AG04450 (cell line): ENCODE measurements at regions not wholly inside any gene's neighbourhood (a gene's known extent, or its start where the extent isn't known, plus 50 kb on each side); places are given as distances from the start of the nearest gene placed in this dataset.

Experiments
- CTCF ChIA-PET: fragments of 300-600, 350-600 bp; formaldehyde crosslinking; extraction: SDS; loops from one replicate; lab custom pipeline; 2022; ENCODE audit warnings: antibody characterized with exemption, inconsistent platforms; lab: Charles Lee
- POLR2A ChIA-PET: fragments of 350-600 bp; formaldehyde crosslinking; extraction: SDS; loops from one replicate; lab custom pipeline; 2021; ENCODE audit warnings: antibody characterized with exemption, inconsistent platforms; lab: Yijun Ruan, JAX
- DNase-seq: peaks from one replicate; pipeline ENCODE4 v3.0.0-alpha.2; 2011; ENCODE audit warnings: low read depth, low spot score
- H3K27ac ChIP-seq: one replicate; pipeline ENCODE4 v1.5.1; 2012; ENCODE audit warnings: low read depth, low read length, control low read depth
- H3K27me3 ChIP-seq: one replicate; pipeline ENCODE4 v1.6.0; 2012; ENCODE audit warnings: low read length; ENCODE audit not compliant: control insufficient read depth, insufficient read depth
- H3K4me3 ChIP-seq: 2 replicates; pipeline ENCODE4 v1.5.1; 2011; ENCODE audit warnings: mild to moderate bottlenecking, low read depth, low read length, control low read depth
- H3K9me3 ChIP-seq: 2 replicates; pipeline ENCODE4 v1.5.1; 2012; ENCODE audit warnings: low read length; ENCODE audit not compliant: control insufficient read depth, insufficient read depth
- TF ChIP-seq, protein P1 (sequence below): IDR thresholded peaks from 2 replicates; pipeline ENCODE4 v1.5.1; 2011; ENCODE audit warnings: low read depth, low read length, control low read depth, inconsistent platforms

DNA sequence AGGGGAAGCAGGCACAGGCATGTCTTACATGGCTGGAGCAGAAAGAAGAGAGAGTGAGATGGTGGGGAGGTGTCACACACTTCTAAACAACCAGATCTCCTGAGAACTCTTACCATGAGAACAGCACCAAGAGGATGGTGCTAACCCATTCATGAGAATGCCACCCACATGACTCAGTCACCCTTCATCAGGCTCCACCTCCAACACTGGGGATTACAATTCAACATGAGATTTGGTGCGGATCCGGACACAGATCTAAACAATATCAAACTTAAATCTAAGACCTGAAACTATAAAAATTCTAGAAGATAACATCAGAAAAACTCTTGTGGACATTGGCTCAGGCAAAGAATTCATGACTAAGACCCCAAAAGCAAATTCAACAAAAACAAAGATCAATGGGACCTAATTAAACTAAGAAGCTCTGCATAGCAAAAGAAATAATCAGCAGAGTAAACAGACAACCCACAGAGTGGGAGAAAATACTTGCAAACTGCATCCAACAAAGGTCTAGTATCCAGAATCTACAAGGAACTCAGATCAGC, 65.4 kb downstream of the SPATA31C2 start:
- no peak overlapping the region for H3K4me3 ChIP-seq
- CTCF ChIA-PET = no interaction called here
- no peak for DNase-seq
- POLR2A ChIA-PET = no interaction called here
- H3K27ac ChIP-seq = no peak overlapping the region
- TF ChIP-seq, protein P1, sequence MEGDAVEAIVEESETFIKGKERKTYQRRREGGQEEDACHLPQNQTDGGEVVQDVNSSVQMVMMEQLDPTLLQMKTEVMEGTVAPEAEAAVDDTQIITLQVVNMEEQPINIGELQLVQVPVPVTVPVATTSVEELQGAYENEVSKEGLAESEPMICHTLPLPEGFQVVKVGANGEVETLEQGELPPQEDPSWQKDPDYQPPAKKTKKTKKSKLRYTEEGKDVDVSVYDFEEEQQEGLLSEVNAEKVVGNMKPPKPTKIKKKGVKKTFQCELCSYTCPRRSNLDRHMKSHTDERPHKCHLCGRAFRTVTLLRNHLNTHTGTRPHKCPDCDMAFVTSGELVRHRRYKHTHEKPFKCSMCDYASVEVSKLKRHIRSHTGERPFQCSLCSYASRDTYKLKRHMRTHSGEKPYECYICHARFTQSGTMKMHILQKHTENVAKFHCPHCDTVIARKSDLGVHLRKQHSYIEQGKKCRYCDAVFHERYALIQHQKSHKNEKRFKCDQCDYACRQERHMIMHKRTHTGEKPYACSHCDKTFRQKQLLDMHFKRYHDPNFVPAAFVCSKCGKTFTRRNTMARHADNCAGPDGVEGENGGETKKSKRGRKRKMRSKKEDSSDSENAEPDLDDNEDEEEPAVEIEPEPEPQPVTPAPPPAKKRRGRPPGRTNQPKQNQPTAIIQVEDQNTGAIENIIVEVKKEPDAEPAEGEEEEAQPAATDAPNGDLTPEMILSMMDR = no peak
- H3K27me3 ChIP-seq = peaks cover 2% of the 10 kb centered on the region
- no peaks in the 10 kb centered on the region for H3K9me3 ChIP-seq

DNA sequence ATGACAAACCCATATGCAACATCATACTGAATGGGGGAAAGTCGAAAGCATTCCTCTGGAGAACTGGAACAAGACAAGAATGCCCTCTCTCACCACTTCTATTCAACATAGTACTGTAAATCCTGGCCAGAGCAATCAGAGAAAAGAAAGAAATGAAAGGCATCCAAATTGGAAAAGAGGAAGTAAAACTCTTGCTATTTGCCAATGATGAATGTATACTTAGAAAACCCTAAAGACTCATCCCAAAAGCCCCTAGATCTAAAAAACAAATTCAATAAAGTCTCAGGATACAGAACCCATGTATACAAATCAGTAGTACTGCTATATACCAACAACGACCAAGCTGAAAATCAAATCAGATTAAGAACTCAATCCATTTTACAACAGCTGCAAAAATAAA, 66.9 kb downstream of the SPATA31C2 start:
- ChIA-PET CTCF (no interaction called here), POLR2A (no interaction called here)
- no peaks in the 10 kb centered on the region for H3K9me3 ChIP-seq
- peaks cover 2% of the 10 kb centered on the region for H3K27me3 ChIP-seq
- H3K27ac ChIP-seq = no peak overlapping the region
- no peak for DNase-seq
- no peak overlapping the region for H3K4me3 ChIP-seq
- TF ChIP-seq, protein P1 = no peak

DNA sequence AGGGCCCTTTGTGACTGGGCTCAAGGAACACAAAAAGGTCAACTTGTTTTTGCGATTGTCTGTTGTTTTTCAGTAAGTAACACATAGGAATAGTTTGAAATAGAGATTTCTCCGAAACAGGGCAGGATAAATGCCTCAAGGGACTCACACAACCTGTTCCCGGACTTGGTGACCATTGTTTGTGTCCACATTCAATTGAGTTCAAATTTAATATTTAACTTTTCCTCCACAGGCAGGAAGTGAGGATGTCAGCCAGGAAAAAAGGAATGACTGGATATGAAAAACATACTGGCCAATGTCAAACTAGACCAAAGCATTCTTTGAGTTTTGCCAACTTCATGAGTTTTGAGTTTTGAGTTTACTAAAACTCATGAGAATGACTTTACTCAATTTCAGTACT, 72.7 kb downstream of the SPATA31C2 start:
- DNase-seq = no peak
- ChIA-PET CTCF (no interaction called here), POLR2A (no interaction called here)
- no peak overlapping the region for H3K4me3 ChIP-seq
- H3K27me3 ChIP-seq = no peaks in the 10 kb centered on the region
- no peak overlapping the region for H3K27ac ChIP-seq
- TF ChIP-seq, protein P1 = no peak
- H3K9me3 ChIP-seq = no peaks in the 10 kb centered on the region

DNA sequence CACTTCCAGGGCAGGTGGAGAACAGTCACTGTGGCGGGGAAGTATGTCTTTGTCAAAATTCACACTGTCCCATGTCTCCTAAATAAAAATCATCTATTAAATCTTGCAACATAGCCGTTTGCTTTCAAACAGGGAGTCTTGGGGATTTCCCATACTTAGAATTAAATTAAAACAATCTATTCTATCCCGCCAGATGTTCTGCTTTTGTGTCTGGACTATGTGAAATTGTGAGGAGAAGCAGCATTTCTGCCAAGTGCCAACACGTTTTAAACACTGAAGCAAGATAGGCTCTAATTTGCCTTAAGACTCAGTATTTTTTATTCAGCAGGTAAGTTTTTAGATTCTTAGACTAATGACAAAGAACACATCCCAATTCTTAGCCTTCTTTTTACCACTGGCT, 73.7 kb downstream of the SPATA31C2 start:
- ChIA-PET CTCF (interaction anchor here (0.7 kb wide), 1 partner anchor 148 kb away, joined by 3 read pairs; no protein-coding TSS in a partner anchor), POLR2A (no interaction called here)

DNA sequence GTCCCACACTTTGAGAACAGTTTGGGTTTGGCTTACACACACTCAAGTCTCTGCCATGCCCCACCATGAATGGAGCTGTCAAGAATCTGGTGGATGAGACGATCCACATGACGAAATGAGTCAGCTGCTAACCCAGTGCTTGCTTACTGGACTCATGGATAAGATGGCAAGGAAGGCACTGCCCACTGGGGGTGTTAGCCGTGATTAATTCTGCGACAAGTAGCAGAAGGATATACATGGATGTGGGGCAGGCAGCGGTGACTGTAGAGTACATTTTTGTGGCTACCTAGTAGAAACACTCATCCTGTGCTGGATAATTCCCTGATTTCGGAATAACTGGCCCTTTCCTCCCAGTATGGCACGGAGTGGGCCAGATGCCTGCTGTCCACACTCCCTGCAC, 77.5 kb downstream of the SPATA31C2 start:
- ChIA-PET CTCF (no interaction called here), POLR2A (no interaction called here)
- Histone ChIP-seq H3K27me3 (peaks cover 5% of the 10 kb centered on the region), H3K27ac (no peak overlapping the region), H3K4me3 (no peak overlapping the region), H3K9me3 (no peaks in the 10 kb centered on the region)
- DNase-seq = no peak
- TF ChIP-seq, protein P1 = no peak

More for the DNA sequence above, 73.7 kb downstream of the SPATA31C2 start:
- no peak for DNase-seq
- TF ChIP-seq, protein P1 = no peak
- no peaks in the 10 kb centered on the region for H3K27me3 ChIP-seq
- no peak overlapping the region for H3K27ac ChIP-seq
- no peak overlapping the region for H3K4me3 ChIP-seq
- H3K9me3 ChIP-seq = no peaks in the 10 kb centered on the region
